Vagina (tissue), 2 donors: ENCODE measurements at regions not wholly inside any gene's neighbourhood (a gene's known extent, or its start where the extent isn't known, plus 50 kb on each side); places are given as distances from the start of the nearest gene placed in this dataset.

Experiments
- CTCF ChIP-seq, 3 experiments: fragments of 450-650 bp in 2 of 3; fragments of 200-600 bp in 1 of 3; sonication (generic) in 1 of 3; IDR thresholded peaks; one replicate each; pipeline ENCODE4 v1.5.1; 2017 to 2019; ENCODE audit warnings: antibody characterized with exemption in 3 of 3, mild to moderate bottlenecking in 2 of 3, moderate library complexity in 2 of 3
- POLR2A ChIP-seq, 2 donors: fragments of 450-650 bp; IDR thresholded peaks; one replicate each; pipeline ENCODE4 v1.6.1; 2017; ENCODE audit warnings: antibody characterized with exemption in 2 of 2, mild to moderate bottlenecking in 2 of 2, moderate library complexity in 2 of 2

- TF ChIP-seq CTCF (IDR thresholded peaks at IDR 0.05) (no peak), POLR2A (IDR thresholded peaks at IDR 0.05) (no peak)
Observed at GRCh38 chr18:11310476-11311086, 161.2 kb upstream of the PIEZO2 start.
